ENCODE measurements at regions not wholly inside any gene's neighbourhood (a gene's known extent, or its start where the extent isn't known, plus 50 kb on each side); places are given as distances from the start of the nearest gene placed in this dataset.

- H3K4me3 Mint-ChIP-seq: no peak overlapping the region
- no peaks in the 10 kb centered on the region for H3K36me3 Mint-ChIP-seq
- CTCF ChIA-PET: no interaction called here
- H3K27me3 Mint-ChIP-seq: no peaks in the 10 kb centered on the region
- no peak overlapping the region for H3K27ac Mint-ChIP-seq
- no peaks in the 10 kb centered on the region for H3K9me3 Mint-ChIP-seq
- DNase-seq: no peak
- no peaks in the 10 kb centered on the region for H3K4me1 Mint-ChIP-seq
Observed at GRCh38 chr15:93420477-93420876, 331.5 kb upstream of the RGMA start.

DNA sequence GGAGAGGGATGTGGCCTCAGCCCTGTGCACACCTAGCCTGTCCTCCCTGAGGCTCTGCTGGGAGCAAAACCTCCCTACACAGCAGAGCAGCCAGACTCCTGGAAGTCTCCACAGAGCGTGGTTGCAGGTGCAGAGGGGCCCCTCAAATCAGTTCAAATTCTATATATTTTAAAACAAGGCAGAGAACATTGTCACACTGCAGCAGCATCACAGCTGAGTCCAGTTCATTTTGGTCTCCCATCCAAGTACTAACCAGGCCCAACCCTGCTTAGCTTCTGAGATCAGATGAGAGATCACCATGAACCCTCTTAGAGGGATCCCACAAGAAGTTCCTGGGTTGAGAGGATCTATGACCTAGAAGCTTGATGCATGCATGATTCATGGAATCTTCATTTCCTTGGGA lies 331.0 kb upstream of the RGMA start:
- no peaks in the 10 kb centered on the region for H3K36me3 Mint-ChIP-seq
- H3K4me1 Mint-ChIP-seq: no peaks in the 10 kb centered on the region
- no peak overlapping the region for H3K4me3 Mint-ChIP-seq
- H3K27me3 Mint-ChIP-seq: no peaks in the 10 kb centered on the region
- CTCF ChIA-PET: no interaction called here
- H3K27ac Mint-ChIP-seq: no peak overlapping the region
- no peaks in the 10 kb centered on the region for H3K9me3 Mint-ChIP-seq
- DNase-seq: no peak

DNA sequence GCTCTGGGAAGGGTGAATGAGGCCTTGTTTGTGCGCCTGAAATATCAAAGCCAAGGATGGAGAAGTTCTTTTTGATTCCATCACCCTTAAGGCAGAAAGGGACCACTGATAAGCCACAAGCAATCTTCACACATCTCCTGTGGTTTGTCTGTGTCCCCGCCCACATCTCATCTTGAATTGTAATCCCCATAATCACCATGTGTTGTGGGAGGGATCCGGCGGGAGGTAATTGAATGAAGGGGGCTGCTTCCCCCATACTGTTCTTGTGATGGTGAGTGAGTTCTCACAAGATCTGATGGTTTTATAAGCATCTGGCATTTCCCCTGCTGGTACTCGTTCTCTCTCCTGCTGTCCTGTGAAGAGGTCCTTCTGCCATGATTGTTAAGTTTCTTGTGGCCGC lies 329.6 kb upstream of the RGMA start:
- Mint-ChIP-seq H3K27me3 (no peaks in the 10 kb centered on the region), H3K4me1 (no peaks in the 10 kb centered on the region), H3K9me3 (no peaks in the 10 kb centered on the region), H3K36me3 (no peaks in the 10 kb centered on the region), H3K4me3 (no peak overlapping the region), H3K27ac (no peak overlapping the region)
- no peak for DNase-seq
- CTCF ChIA-PET: no interaction called here

DNA sequence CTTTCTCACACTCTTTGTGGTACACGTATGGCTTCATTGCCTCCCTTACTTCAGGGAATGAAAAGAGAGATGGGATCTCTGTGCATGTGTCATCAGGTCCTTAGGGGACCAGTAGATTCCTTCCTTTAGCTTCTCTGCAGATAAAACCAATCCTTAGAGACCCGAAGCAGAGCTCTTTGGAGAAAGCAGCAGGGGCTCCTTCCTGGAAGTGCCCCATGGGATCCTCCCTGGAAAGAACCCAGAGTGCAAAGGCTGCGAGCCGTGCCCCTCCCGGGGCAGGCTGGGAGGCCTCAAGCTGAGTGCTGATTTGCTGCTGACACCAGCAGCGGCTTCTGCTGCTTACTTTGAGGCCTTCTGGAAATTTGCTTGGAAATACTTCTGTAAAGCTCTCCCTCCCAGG lies 328.6 kb upstream of the RGMA start:
- Mint-ChIP-seq H3K36me3 (no peaks in the 10 kb centered on the region), H3K27ac (no peak overlapping the region), H3K9me3 (no peaks in the 10 kb centered on the region), H3K4me3 (no peak overlapping the region), H3K4me1 (no peaks in the 10 kb centered on the region), H3K27me3 (no peaks in the 10 kb centered on the region)
- CTCF ChIA-PET: no interaction called here
- no peak for DNase-seq

GRCh38 chr15:93417156-93417555 lies 328.1 kb upstream of the RGMA start:
- no peaks in the 10 kb centered on the region for H3K9me3 Mint-ChIP-seq
- no peak overlapping the region for H3K4me3 Mint-ChIP-seq
- CTCF ChIA-PET: no interaction called here
- no peak for DNase-seq
- H3K4me1 Mint-ChIP-seq: no peaks in the 10 kb centered on the region
- H3K27ac Mint-ChIP-seq: no peak overlapping the region
- no peaks in the 10 kb centered on the region for H3K27me3 Mint-ChIP-seq
- no peaks in the 10 kb centered on the region for H3K36me3 Mint-ChIP-seq

DNA sequence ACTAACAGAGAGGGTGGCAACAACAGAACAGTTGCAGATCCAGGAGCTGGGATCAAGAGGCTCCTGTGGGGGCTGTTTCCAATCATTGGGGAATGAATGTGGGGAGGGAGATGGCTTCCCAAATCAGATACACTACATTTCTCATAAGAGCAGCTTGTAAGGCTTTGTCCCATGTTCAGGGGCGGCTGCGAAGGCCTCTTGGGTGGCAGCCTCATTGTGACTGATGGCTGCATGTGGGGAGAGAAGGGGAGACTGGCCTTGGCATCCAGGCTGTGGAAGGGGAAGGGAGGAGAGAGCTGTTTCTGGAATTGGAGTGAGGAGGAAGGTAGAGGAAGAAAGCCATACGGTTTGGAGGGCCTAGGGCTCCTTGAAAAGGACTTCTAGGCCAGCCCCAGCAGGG lies 326.6 kb upstream of the RGMA start:
- Mint-ChIP-seq H3K27ac (no peak overlapping the region), H3K4me1 (no peaks in the 10 kb centered on the region), H3K4me3 (no peak overlapping the region), H3K9me3 (no peaks in the 10 kb centered on the region), H3K27me3 (no peaks in the 10 kb centered on the region), H3K36me3 (no peaks in the 10 kb centered on the region)
- DNase-seq: no peak
- CTCF ChIA-PET: no interaction called here

DNA sequence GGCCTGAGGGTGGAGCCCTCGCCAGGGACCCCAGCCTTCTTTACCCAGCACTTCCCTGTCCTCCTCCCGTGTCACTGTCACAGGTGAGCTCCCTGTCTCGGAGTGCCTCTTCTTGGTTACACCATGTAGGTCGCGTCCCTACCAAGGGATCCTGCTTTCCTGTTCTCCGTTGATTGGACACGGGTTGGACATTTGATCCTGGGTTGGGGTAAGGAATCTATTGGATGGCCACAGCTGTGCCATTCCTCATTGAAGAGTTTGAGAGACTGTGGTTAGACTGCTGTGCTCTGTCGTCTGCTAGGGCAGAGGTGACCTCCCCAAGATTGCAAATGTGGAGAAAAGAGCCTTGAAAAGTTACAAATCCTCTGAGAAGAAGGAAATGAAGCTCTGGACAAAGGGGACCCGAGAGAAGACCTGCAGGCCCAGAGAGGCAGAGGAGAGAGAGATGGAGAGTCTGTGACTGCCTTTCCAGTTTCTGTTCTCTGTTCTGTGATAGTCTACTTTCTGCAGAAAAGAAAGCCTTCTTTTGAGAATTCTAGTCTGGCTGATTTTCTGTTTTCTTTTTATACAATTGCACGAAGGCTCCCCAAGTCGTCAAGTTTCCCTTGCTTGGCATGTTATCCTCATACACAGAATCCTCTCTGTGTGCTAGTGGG lies 325.7 kb upstream of the RGMA start:
- no peaks in the 10 kb centered on the region for H3K27me3 Mint-ChIP-seq
- DNase-seq: no peak
- H3K36me3 Mint-ChIP-seq: no peaks in the 10 kb centered on the region
- H3K9me3 Mint-ChIP-seq: no peaks in the 10 kb centered on the region
- no peaks in the 10 kb centered on the region for H3K4me1 Mint-ChIP-seq
- no peak overlapping the region for H3K4me3 Mint-ChIP-seq
- H3K27ac Mint-ChIP-seq: no peak overlapping the region
- CTCF ChIA-PET: no interaction called here

DNA sequence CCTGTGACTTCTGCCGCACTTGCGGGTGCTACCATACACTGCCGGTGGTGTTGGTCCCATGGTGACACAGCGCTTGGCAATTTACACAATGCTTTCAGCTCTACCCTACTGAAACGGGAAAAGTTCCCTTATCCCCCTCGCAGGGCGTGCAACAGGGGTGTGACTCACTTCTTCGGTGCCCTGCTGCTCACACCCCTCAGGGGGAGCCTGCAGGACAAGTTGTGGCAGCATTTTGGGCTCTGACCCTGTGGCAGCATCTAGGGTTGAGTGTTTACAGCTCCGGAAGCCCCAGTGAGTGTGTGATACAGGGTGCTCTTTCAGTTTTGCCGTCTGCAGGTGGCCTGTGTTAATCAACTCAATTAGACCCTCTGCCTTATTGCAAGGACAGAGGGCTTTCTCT lies 324.7 kb upstream of the RGMA start:
- H3K4me3 Mint-ChIP-seq: no peak overlapping the region
- no peak for DNase-seq
- H3K9me3 Mint-ChIP-seq: no peaks in the 10 kb centered on the region
- no peak overlapping the region for H3K27ac Mint-ChIP-seq
- H3K36me3 Mint-ChIP-seq: no peaks in the 10 kb centered on the region
- CTCF ChIA-PET: no interaction called here
- H3K4me1 Mint-ChIP-seq: no peaks in the 10 kb centered on the region
- H3K27me3 Mint-ChIP-seq: no peaks in the 10 kb centered on the region

GRCh38 chr15:93399121-93399520 lies 310.1 kb upstream of the RGMA start:
- no peaks in the 10 kb centered on the region for H3K27me3 Mint-ChIP-seq
- H3K9me3 Mint-ChIP-seq: no peaks in the 10 kb centered on the region
- no peak overlapping the region for H3K27ac Mint-ChIP-seq
- no peak overlapping the region for H3K4me3 Mint-ChIP-seq
- DNase-seq: no peak
- no peaks in the 10 kb centered on the region for H3K4me1 Mint-ChIP-seq
- H3K36me3 Mint-ChIP-seq: no peaks in the 10 kb centered on the region
- CTCF ChIA-PET: no interaction called here

GRCh38 chr15:93389211-93389610 lies 300.2 kb upstream of the RGMA start:
- no peaks in the 10 kb centered on the region for H3K36me3 Mint-ChIP-seq
- DNase-seq: no peak
- CTCF ChIA-PET: no interaction called here
- no peak overlapping the region for H3K4me3 Mint-ChIP-seq
- H3K4me1 Mint-ChIP-seq: no peaks in the 10 kb centered on the region
- H3K9me3 Mint-ChIP-seq: no peaks in the 10 kb centered on the region
- H3K27me3 Mint-ChIP-seq: no peaks in the 10 kb centered on the region
- no peak overlapping the region for H3K27ac Mint-ChIP-seq

DNA sequence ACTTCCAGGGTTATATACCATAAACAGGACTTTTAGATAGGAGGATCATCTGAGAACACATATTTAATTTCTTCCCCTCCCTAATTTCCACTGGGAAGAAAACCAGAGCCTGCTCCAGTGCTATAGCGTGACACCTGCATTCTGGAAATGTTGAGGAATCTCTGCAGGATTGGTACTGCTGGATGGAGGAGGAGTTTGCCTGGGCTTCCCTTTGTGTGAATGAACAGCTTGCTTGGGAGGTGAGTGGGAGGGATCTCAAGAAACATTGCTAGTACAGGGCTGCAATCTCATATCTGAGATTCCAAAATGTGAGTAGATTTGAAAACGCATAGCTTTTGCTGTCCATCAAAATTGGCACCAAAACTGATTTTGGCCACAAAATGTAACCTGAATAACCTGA lies 295.9 kb upstream of the RGMA start:
- no peak overlapping the region for H3K4me3 Mint-ChIP-seq
- CTCF ChIA-PET: interaction anchor here (1.0 kb wide), 1 partner anchor 297 kb away, joined by 3 read pairs; no protein-coding TSS in a partner anchor
- H3K27ac Mint-ChIP-seq: no peak overlapping the region
- H3K27me3 Mint-ChIP-seq: no peaks in the 10 kb centered on the region
- H3K36me3 Mint-ChIP-seq: no peaks in the 10 kb centered on the region
- DNase-seq: no peak
- H3K4me1 Mint-ChIP-seq: no peaks in the 10 kb centered on the region
- H3K9me3 Mint-ChIP-seq: no peaks in the 10 kb centered on the region

DNA sequence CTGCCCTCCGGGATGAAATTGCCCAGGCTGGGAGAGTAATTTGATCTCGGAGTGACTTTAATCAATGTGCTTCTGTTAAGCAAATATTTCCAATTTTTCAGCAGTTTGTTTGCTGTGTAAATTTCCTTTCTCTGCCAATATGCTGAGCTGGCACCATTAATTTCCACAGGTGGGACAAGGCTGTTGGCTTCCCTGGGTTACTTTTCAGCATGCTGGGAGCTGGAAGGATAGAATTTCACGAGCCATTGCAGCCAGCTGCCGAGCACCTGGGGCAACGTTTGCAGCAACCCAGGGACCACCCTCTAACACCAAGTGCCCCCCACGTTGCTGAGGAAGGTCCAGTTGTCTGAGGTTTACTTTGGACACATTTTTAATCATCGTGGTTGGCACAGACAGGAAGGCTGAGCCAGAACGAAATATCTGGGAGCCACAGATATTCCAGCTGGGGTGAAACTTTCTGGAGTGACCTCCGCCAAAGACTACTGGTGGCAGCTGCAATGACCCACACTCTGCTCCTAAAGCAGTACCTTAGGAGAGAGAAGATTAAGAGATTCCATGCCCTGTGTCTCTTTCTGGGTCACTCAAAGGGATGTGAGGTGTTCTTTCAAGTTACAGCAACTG lies 293.3 kb upstream of the RGMA start:
- no peaks in the 10 kb centered on the region for H3K36me3 Mint-ChIP-seq
- no peak overlapping the region for H3K4me3 Mint-ChIP-seq
- H3K4me1 Mint-ChIP-seq: no peaks in the 10 kb centered on the region
- CTCF ChIA-PET: interaction anchor here (1.3 kb wide), 1 partner anchor 295 kb away, joined by 3 read pairs; no protein-coding TSS in a partner anchor
- H3K27ac Mint-ChIP-seq: no peak overlapping the region
- H3K9me3 Mint-ChIP-seq: no peaks in the 10 kb centered on the region
- H3K27me3 Mint-ChIP-seq: no peaks in the 10 kb centered on the region
- DNase-seq: no peak

- Mint-ChIP-seq H3K27me3 (no peaks in the 10 kb centered on the region), H3K4me1 (no peaks in the 10 kb centered on the region), H3K4me3 (no peak overlapping the region), H3K36me3 (no peaks in the 10 kb centered on the region), H3K27ac (no peak overlapping the region), H3K9me3 (no peaks in the 10 kb centered on the region)
- DNase-seq: no peak
- CTCF ChIA-PET: no interaction called here
Observed at GRCh38 chr15:93378558-93378957, 289.5 kb upstream of the RGMA start.

GRCh38 chr15:93372865-93373223 lies 283.8 kb upstream of the RGMA start:
- H3K4me1 Mint-ChIP-seq: no peaks in the 10 kb centered on the region
- H3K27me3 Mint-ChIP-seq: no peaks in the 10 kb centered on the region
- H3K27ac Mint-ChIP-seq: no peak overlapping the region
- no peaks in the 10 kb centered on the region for H3K36me3 Mint-ChIP-seq
- H3K4me3 Mint-ChIP-seq: no peak overlapping the region
- DNase-seq: no peak
- no peaks in the 10 kb centered on the region for H3K9me3 Mint-ChIP-seq
- CTCF ChIA-PET: no interaction called here

- Mint-ChIP-seq H3K36me3 (no peaks in the 10 kb centered on the region), H3K9me3 (no peaks in the 10 kb centered on the region), H3K27ac (no peak overlapping the region), H3K4me1 (no peaks in the 10 kb centered on the region), H3K27me3 (no peaks in the 10 kb centered on the region), H3K4me3 (no peak overlapping the region)
- CTCF ChIA-PET: no interaction called here
- DNase-seq: no peak
Observed at GRCh38 chr15:93372208-93372864, 283.3 kb upstream of the RGMA start.
